GM11168 (cell line): ENCODE measurements at regions not wholly inside any gene's neighbourhood (a gene's known extent, or its start where the extent isn't known, plus 50 kb on each side); places are given as distances from the start of the nearest gene placed in this dataset.

ENCODE experiments used
- in situ Hi-C: fragments of 300-500 bp; cut with MboI; formaldehyde crosslinking; loops from one replicate; pipeline ENCODE4 v1.12.0; 2022; ENCODE audit warnings: low sequenced_read_pairs; ENCODE audit not compliant: unreplicated experiment

- in situ Hi-C loops: loop anchor here (5.0 to 25.0 kb wide), 3 partner anchors 398 to 628 kb away; partner anchors contain the start of genes CLDN11 and PHC3
These were observed 55.2 kb downstream of the RPL22L1 start for GRCh38 chr3:170814822-170815221.

- in situ Hi-C loops: loop anchor here (5.0 to 25.0 kb wide), 3 partner anchors 396 to 626 kb away; partner anchors contain the start of genes CLDN11 and PHC3
These were observed 56.7 kb downstream of the RPL22L1 start for GRCh38 chr3:170813266-170813665.

DNA sequence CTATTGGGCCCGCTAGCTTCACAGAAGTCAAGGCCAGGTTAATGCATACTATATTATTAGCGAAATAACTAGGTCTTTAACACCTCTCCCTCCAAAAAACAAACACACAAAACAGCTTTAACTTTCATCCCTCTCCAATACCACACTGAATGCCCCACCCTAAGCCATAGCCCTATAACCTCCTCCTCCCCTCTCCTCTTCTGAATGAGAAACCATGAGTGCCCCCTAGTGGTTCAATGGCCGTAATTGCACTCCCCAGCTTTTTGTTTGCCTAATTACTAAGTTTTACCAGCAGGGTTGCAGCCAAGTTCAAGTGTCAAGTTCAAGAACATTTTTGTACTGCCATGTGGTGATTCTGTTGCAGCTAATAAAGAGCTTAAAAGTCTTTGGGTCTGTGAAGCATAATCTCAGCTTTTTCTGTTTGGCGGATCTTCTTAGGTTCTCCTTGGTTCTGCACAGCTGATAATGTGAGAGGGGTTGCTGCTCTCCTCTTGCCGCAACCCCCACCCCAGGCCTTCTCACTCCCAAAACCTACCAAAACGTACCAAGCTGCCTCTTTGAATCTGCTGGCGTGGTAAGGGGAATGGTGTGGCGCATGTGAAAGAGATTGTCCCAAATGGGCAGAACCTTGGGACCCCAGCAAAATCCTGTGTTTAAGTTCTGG, 57.9 kb downstream of the RPL22L1 start:
- in situ Hi-C loops: loop anchor here (5.0 to 25.0 kb wide), 3 partner anchors 395 to 625 kb away; partner anchors contain the start of genes CLDN11 and PHC3

GRCh38 chr3:170811515-170811914, 58.5 kb downstream of the RPL22L1 start:
- in situ Hi-C loops: loop anchor here (5.0 to 25.0 kb wide), 3 partner anchors 394 to 624 kb away; partner anchors contain the start of genes CLDN11 and PHC3

- in situ Hi-C loops: loop anchor here (5.0 to 25.0 kb wide), 3 partner anchors 393 to 623 kb away; partner anchors contain the start of genes CLDN11 and PHC3
These were observed 60.0 kb downstream of the RPL22L1 start for GRCh38 chr3:170809975-170810357.

DNA sequence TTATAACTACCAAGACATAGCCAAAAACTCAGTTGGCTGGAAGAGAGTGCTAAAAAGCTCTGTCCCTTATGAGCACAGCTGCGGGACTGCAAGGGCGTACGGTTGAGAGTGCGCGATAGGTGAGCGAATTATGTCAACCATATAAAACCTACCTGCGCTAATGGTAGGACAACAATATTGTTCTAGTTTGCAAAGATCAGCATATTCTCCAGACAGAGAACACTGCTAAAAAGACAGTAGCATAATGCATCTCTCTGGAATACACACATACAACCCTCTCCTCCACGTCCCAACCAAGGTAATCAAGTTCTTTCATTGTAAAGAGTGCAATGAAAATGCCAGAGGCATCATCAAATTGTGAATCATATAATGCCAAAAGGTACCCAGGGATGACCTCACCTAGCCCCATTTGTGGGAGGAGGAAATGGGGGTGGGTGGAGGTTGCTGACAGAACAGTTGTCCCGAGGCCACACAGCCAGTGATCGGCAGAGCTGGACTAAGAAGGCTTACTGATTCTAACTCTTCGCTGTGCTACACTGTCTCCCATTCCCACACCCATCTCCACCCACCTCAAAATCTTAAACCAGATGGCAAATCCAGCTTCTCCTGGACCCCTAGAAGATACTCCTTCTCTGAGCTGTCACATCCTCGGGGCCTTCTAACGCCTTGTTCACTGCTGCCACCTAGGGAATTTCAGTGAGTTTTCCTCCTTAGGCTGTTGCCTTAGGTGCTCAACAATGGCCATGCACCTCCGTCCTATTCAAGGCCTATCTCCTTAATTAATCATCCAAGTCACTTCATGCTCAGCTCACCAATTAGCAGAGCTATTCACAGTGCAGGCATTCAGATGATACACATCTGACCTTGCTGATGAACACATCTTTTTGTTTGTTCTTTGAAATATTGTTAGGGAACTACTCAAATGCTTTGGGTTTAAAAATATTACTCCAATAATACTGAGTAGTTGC, 60.7 kb downstream of the RPL22L1 start:
- in situ Hi-C loops: loop anchor here (25.0 kb wide), 2 partner anchors 497 to 622 kb away; partner anchors contain the start of gene PHC3

- in situ Hi-C loops: loop anchor here (25.0 kb wide), 2 partner anchors 496 to 621 kb away; partner anchors contain the start of gene PHC3
These were observed 62.0 kb downstream of the RPL22L1 start for GRCh38 chr3:170808041-170808440.

- in situ Hi-C loops: loop anchor here (25.0 kb wide), 2 partner anchors 494 to 619 kb away; partner anchors contain the start of gene PHC3
These were observed 63.3 kb downstream of the RPL22L1 start for GRCh38 chr3:170806676-170807075.

DNA sequence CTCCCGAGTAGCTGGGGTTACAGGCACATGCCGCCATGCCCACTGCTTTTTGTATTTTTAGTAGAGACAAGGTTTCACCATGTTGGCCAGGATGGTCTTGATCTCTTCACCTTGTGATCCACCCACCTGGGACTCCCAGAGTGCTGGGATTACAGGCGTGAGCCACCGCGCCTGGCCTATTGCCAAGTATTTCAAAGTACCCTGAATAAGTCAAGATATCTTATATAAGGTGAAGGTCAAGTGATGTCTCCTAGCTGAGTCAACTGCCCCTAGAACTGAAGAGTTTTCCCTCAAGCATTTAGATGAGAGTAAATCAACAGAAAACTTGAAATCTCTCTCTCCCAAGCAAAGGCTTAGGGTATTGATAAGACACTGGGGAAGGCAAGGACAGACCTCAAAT, 63.9 kb downstream of the RPL22L1 start:
- in situ Hi-C loops: loop anchor here (25.0 kb wide), 2 partner anchors 494 to 619 kb away; partner anchors contain the start of gene PHC3

DNA sequence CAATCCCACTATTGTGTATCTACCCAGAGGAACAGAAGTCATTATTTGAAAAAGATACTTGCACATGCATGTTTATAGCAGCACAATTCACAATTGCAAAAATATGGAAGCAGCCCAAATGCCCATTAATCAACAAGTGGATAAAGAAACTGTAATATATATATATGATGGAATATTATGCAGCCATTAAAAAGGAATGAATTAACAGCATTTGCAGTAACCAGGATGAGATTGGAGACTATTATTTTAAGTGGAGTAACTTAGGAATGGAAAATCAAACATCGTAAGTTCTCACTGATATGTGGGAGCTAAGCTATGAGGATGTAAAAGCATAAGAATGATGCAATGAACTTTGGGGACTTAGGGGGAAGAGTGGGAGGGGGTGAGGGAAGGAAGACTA, 64.7 kb downstream of the RPL22L1 start:
- in situ Hi-C loops: loop anchor here (25.0 kb wide), 2 partner anchors 493 to 618 kb away; partner anchors contain the start of gene PHC3

- in situ Hi-C loops: loop anchor here (25.0 kb wide), 2 partner anchors 492 to 617 kb away; partner anchors contain the start of gene PHC3
These were observed 65.4 kb downstream of the RPL22L1 start for GRCh38 chr3:170804634-170805033.

DNA sequence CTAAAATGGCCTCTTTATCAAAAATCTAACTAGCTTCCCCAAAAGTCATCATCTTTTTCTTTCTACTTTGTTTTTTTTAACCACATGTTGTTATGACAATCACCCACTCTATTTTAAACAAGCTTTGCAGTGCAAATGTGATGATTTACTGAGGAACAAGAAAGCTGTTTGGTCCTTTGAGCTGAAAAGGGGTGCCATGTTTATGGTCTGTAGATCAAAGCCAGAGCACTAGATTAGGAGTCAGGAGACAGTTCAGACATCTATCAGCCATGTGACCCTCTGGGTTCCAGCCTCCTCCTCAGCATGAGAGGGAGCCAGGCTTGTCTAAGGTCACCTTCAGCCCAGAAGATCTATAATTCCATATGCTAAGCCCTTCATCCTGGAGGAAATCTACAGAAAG, 65.9 kb downstream of the RPL22L1 start:
- in situ Hi-C loops: loop anchor here (25.0 kb wide), 2 partner anchors 492 to 617 kb away; partner anchors contain the start of gene PHC3

DNA sequence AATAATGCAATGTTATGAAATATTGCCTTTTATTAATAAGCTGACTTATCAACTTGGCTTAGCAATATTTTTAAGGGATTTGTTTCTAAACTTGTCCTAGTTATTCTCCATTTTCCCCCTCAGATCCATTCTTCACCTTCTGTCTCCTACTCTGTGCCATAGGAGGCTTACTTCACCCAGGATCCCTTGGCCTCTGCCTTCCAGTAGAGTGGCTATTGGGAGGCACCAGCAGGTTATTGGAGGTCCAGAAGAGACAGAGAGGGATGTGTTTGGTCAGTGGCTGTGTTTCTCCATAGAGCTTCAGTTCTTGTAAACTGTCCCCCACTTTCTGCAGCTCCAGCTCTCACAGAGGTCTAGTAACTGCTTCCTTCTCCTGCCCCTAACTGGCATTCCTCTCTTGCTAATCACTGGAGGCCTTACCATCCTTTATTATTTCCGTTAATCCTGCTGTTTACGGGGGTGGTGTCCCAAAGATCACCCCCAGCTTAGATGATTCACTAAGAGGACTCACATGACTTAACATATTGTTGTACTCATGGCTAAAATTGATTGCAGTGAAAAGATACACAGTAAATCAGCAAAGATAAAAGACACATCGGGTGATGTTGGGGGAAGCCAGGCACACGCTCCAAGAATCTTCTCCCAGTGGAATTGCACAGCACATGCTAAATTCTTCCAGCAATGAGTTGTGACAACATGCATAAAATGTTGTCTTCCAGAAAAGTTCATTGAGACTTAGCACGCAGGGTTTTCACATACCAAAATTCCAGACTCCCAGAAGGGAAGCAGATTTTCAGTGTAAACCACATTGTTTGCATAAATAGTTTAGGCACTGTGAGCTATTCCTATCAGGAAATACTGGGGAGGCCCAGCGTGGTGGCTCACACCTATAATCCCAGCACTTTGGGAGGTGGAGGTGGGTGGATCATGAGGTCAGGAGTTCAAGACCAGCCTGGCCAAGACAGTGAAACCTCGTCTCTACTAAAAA, 67.5 kb downstream of the RPL22L1 start:
- in situ Hi-C loops: loop anchor here (25.0 kb wide), 2 partner anchors 490 to 615 kb away; partner anchors contain the start of gene PHC3

GRCh38 chr3:170801597-170801996, 68.4 kb downstream of the RPL22L1 start:
- in situ Hi-C loops: loop anchor here (25.0 kb wide), 2 partner anchors 489 to 614 kb away; partner anchors contain the start of gene PHC3

DNA sequence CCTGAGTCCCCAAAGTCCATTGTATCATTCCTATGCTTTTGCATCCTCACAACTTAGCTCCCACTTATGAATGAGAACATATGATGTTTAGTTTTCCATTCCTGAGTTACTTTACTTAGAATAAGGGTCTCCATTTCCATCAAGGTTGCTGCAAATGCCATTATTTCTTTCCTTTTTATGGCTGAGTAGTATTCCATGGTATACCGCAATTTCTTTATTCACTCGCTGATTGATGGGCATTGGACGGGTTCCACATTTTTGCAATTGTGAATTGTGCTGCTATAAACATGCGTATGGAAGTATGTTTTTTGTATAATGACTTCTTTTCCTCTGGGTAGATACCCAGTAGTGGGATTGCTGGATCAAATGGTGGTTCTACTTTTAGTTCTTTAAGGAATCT, 69.7 kb downstream of the RPL22L1 start:
- in situ Hi-C loops: loop anchor here (25.0 kb wide), 2 partner anchors 488 to 613 kb away; partner anchors contain the start of gene PHC3

GRCh38 chr3:170799009-170799408, 71.0 kb downstream of the RPL22L1 start:
- in situ Hi-C loops: no loop called here

- in situ Hi-C loops: no loop called here
These were observed 72.3 kb downstream of the RPL22L1 start for GRCh38 chr3:170797685-170798084.

DNA sequence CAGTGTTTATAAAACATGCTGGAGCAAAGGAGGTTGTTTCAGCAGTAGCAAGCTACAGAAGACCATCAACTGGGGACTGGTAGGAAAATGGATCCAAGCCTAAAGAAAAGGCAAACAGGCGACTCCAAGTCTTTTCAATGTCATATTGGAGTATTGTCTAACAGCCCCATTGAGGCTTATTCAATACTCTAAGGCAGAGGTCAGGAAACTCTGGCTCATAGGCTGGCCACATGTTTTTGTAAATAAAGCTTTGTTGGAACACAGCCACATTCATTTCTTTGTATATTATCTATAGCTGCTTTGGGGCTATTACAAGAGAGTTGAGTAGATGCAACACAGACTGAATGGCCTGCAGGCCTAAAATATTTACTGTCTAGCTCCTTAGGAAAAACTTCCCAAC, 77.5 kb downstream of the RPL22L1 start:
- in situ Hi-C loops: no loop called here

DNA sequence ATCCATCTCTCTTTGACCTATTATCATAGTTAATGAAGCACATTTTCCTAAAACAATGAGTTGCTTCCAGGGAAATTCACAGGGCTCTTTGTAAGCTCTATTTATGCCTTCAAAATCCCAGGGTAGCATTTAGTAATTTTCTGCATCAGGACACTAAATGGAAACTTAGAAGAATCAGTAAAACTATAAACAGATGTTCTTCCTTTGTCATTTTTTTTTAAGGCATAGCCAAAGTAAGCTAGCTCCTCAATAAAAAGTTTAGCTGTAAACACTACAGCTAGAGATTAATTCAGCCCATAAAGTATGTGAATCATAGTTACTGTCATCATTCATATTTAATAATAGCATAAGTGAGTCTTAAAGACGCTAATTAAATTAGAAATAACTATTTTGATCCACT, 79.3 kb downstream of the RPL22L1 start:
- in situ Hi-C loops: no loop called here
